ENCODE measurements at regions not wholly inside any gene's neighbourhood (a gene's known extent, or its start where the extent isn't known, plus 50 kb on each side); places are given as distances from the start of the nearest gene placed in this dataset.

DNA sequence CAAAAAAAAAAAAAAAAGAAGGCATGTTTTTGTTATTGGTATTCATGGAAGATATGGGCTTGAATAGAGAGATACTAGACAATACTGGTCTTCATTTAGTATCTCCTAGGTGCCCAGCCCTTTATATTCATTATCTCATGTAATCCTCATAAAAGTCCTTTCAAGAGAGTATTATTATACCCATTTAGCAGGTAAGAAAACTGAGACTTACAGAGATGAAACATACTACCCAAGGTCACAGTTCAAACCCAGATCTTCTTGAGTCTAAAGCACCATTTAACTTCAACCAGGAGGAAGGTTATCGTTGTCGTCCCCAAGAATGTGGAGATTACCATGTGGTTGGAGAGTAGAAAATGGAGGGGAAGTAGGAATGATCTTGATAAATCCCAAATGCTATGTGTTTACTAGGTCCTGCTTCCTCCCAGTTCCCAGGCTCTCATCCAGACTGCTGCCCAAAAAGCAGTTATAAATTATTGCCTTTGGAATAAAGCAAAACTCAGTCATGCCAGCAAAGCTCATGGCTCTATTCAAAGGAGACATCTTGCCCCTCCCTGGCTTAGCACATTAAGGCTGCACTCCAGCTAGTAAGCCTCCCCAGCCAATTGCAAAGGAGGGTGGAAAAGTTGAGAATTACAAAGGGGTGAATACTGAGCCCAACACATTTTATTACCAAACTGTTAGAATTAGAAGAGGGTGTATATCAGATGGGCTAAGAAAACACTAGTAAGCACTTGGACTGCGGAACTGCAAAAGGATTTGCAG is 163.9 kb downstream of the PIK3R1 start:
- DNase-seq (ENCODE audit: low read depth in 2 of 2) = no peak

DNA sequence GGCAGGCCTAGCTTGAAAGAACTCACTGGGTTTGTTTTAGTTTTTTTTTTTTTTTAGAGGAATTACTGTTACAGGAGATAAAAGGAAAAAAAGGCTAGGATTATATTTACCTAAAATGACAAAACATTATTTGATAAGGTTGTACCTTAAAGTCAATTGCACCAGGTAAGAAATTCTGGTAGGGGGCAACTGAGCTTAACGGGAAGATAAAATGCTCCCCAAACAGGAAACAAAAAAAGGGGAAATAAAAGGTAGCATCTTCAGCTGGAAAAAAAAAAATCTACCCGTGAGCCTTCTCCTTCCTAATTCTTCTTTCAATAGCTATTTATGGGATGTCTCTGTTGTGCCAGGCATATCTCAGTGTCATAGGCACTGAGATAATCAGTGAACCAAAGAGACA is 164.5 kb downstream of the PIK3R1 start:
- no peak for DNase-seq (ENCODE audit: low read depth in 2 of 2)

DNA sequence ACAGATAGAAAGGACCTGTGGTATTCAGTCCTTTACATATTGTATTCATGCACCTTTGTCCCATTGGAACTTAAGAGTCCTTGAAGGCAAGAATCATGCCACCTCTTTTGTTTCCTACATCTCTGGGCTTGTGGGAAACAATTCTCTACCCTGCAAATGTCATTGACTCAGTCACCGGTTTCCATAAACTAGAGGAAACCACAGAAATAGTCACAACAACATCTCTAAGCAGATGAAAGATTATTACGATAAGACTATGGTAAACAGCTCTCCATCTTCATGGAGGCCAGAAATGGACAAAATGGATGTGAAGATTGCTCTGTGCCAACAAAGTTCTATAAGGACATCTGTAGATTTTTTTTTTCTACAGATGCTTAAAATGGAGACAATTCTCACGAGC is 165.5 kb downstream of the PIK3R1 start:
- DNase-seq (ENCODE audit: low read depth in 2 of 2) = no peak

DNA sequence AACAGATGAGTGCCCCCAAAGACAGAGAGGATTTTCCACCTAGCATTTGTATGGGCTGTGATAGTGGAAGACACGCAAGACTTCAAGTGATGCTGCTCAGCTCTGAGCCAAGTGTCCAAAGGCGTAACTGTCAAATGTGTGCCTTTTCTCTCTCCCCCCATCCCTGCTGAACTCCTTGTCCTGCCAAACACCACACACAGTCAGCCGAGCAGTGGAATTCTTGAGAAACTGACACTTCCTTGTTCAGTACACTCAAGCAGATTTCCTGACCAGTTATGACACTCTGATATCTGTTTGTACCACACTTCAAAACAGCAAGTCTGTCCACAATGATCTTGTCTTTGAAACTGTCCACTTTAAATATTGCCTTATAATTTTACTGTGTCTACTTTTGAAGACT is 166.4 kb downstream of the PIK3R1 start:
- no peak for DNase-seq (ENCODE audit: low read depth in 2 of 2)

DNA sequence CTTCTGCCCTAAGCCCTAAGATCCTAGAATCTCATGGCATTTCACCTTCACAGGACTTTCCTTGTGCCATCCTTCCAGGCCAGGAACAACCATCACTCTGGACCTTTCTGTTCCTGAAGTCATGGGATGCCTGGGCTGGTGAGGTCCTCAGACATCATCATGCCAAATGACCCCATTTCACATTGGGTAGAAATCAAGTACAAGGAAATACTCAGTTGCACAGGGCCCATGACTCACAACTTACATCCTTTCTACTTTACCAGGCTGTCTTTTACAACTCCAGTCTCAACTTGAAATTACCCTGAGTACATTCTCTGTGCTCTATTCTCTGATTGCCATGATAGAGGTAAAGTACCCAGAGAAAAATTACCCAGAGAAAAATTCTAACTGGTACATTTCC is 167.1 kb downstream of the PIK3R1 start:
- no peak for DNase-seq (ENCODE audit: low read depth in 2 of 2)

DNA sequence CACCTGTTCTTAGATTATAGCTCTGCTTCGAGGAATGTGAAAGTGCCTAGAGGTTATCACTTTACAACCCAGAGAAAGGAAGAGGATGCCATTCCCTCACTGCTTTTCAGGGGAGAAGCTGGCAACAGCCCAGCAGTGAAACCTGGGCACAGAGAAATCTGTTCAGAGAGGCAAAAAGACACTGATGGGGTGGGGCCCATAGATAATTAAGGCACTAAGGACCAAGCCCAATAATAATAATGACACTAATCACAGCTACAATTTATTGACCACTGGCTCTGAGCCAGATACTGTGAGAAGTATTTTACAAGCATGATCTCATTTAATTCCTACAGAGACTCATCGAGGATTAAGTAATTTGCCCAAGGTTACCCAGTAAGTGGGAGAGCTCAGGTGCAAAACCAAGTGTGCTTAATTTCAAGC is 168.3 kb downstream of the PIK3R1 start:
- no peak for DNase-seq (ENCODE audit: low read depth in 2 of 2)

DNA sequence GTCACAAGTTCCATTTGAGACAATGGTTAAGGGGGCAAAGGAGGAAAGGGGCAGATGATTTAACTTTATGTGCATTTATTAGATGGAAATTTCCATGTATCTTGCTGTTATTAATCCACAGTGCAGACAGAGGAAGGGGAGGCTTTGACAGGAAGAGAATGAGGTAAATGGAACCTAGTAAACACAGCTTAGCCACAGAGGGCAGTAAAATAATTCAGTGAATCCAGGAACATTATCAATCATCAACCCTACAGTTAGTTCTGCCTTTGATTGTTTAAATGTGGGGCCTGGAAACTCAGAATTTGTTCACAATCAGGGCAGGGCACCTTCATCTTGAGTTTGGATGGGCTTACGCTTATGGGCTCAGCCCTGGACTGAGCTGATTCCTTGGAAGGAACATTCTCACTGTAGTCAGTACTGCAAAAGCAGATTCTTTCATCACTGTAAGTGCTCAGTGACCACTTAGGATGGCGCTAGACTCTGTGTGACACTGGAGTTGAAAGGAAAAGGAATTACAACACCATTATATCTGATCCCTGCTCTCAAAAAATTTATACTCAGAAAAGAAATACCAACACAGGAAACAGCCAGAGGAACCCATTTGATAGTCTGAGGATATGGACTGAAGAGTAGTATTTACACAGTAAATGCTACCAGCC is 169.5 kb downstream of the PIK3R1 start:
- no peak for DNase-seq (ENCODE audit: low read depth in 2 of 2)

DNA sequence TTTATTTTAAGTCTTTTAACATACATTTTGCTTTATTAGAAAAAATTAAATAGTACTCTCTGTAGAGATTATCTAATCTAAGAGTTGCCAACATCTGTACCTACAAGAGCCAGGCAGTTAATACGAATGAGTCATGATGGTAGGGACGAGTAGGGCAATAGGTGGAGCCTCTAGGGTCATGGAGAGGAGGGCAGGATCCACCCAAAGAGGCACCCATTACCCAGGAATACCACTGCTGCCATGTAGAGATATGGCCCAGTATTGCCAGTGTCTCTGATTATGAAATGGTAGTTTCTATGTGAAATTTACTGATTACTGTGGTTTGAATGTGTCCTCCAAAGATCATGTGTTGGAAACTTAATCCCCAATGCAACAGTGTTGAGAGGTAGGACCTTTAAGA is 170.4 kb downstream of the PIK3R1 start:
- DNase-seq (ENCODE audit: low read depth in 2 of 2) = no peak

DNA sequence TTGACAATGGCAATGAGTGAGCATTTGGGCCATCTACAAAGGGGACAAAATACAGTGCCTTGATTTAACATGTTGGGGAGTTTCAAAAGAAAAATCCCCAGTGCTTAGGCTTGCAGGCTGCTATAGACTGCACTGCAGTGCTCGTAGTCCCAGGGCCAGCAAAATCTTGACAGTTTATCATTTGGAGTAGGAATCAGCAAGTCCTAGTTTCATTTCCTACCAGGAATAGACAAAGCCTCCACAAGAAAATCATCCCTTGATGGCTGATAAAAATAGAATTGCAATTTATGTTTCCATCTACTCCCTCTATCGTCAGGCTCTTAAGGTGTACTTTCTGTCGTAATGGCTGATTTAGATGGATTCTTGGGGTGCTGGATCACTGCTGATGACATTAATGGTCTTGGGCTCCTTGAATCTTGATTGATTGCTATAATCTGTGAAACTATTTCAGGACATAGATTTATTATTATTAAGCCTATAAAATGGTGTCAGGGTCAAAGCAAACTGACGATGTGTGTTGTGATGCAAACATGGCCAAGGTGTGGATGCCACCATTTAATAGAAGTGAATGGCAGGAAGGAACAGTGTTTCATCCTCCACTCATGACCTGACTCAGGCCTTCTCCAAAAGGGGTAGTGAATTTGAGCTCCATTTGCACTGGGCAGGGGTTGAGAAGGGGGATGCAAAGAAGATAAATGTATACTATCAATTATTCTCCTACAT is 171.7 kb downstream of the PIK3R1 start:
- no peak for DNase-seq (ENCODE audit: low read depth in 2 of 2)

DNA sequence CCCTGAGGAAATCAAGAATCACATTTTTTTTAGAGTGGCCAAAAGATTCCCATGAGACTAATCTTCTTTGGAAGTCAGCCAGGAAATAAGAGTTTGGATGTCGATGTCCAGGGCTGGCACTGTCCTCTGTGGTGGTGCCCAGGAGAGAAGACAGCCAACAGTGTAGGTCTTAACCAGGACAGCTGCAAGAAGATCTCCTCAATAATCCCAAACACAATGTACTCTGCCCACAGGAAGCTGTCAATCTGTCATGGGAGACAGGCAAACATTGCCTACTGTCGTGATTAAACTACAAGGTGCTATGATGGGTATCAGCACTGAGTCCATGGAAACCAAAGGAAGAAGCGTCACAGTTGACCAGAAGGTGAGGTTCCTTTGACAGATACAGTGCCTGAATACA is 174.1 kb downstream of the PIK3R1 start:
- no peak for DNase-seq (ENCODE audit: low read depth in 2 of 2)

DNA sequence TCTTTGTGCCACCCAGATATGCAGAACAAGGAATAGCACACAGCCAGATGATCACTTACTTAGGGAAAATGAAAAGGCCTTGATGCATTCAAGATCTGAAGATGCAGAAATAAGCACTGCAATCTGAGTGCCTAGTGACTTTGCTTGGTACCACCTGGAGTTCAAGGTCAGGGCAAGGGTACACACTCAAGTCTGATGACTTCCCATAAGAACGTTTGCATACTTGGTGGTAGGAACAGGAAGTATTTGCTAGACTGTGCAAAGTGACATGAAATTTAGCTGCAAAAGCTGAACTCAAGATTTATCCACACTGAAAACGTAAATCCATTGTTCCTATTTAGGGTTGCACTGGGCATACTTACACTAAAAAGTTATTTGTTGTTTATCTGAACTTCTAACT is 177.1 kb downstream of the PIK3R1 start:
- DNase-seq (ENCODE audit: low read depth in 2 of 2) = no peak

DNA sequence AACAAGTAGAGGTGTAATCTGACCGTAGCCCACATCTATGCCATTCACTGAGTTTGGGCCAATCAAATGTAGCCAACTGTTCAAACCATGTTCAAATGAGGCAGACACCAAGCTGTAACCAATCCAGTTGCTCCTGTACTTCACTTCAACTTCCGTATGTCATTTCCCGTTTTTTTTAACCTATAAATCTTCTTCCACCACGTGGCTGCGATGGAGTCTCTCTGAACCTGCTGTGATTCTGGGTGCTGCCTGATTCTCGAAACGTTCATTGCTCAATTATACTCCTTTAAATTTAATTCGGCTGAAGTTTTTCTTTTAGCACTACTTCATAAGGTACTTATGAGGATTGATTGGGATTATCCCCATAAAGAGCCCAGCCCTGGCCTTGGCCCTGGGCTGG is 179.7 kb downstream of the PIK3R1 start:
- no peak for DNase-seq (ENCODE audit: low read depth in 2 of 2)

DNA sequence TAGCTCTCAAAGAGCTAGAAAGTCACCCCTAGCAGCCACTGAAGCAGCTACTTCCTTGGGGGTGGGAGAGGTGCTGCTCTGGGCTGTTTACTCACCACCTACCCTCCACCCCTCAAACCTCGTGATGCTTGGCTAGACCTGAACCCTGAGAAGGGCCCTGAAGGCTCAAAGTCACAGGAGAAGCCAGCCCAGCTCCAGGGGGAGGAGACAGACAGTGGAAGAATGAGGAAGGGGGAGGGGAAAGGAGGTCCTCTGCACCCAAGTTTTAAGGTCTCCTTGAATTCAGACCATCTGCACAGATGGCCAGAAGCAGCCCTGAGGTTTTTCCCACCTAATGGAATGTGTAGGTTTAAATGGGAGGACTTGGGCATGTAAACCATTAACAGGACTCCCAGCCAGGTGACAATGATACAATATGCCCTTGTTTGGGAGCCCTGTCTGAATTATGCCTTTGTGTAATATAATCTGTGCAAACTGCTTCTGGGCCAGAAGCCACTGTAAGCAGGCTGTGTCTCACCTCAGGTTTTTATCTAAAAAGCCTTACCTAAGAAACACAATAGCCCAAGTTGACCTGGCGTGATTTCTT is 180.5 kb downstream of the PIK3R1 start:
- DNase-seq (ENCODE audit: low read depth in 2 of 2) = no peak

DNA sequence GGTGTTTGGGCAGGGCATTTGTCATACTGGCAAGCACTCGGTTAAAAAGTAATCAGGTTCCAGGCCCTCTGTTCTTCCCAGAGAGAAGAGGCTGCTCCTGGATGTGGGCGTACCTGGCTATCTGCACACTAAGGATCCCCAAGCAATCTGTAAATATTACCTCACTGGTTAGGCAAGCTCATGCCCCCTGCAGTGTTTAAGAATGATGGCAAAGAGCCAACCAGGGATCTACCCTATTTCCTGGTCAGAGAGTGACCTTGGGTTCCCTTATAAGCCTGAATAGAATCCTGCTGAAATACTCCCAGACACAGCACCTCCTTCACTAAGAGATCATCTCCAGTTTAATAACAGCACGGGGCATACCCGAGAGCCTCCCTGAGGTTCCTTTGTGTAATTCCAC is 181.2 kb downstream of the PIK3R1 start:
- no peak for DNase-seq (ENCODE audit: low read depth in 2 of 2)

DNA sequence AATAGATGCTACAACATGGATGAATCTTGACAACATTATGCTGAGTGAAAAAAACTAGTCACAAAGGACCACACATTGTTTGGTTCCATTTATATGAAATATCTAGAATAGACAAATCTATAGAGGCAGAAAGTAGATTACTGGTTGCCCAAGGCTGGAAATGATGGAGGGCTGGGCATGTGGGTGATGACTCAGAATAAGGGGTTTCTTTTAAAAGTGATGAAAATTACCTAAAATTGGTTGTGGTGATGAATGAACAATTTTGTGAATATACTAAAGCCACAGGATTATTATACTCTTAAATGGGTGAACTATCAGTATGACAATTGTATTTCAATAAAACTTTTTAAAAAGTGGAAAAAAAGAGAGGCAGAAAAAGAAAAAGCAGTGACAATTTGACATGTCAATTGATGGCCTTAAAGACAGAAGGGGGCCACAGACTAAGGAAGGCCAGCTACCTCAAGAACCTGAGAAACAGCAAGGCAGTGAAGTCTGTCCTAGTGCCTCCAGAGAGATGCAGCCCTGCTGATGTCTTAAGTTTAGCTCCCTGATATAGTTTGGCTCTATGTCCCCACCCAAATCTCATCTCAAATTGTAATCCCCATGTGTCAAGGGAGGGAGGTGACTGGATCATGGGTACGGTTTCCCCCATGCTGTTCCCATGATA is 182.7 kb downstream of the PIK3R1 start:
- no peak for DNase-seq (ENCODE audit: low read depth in 2 of 2)

DNA sequence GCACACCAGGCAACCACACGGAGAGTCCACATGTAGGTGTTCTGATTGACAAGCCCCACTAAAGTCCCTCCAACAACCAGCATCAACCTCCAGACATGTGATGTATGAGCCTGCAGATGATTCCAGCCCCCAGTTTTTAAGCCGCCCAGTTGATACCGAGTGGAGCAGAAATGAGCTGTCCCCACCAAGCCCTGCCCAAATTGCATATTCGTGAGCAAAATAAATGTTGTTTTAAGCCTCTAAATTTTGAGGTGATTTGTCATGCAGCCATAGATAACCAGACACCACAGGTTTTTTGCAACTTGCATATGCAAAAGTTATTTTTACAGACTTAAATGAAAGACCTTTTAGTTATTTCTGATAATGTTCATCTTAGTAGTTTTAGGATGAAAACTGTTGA is 187.7 kb downstream of the PIK3R1 start:
- DNase-seq (ENCODE audit: low read depth in 2 of 2) = no peak

DNA sequence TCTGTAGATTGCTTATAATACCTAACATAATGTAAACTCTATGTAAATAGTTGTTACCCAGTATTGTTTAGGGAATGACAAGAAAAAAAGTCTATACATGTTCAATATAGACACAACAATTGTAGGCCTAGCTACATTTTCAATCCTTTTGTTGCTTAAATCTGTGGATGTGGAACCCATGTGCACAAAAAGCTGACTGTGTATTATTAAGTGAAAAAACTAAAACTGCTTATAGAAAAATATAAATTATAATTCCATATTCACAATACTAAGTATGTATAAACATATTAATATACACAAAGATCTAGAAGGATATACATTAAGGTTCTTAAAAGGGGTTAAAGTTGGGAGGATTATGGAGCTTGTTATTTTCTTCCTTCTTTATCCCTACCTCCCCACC is 188.7 kb downstream of the PIK3R1 start:
- no peak for DNase-seq (ENCODE audit: low read depth in 2 of 2)

DNA sequence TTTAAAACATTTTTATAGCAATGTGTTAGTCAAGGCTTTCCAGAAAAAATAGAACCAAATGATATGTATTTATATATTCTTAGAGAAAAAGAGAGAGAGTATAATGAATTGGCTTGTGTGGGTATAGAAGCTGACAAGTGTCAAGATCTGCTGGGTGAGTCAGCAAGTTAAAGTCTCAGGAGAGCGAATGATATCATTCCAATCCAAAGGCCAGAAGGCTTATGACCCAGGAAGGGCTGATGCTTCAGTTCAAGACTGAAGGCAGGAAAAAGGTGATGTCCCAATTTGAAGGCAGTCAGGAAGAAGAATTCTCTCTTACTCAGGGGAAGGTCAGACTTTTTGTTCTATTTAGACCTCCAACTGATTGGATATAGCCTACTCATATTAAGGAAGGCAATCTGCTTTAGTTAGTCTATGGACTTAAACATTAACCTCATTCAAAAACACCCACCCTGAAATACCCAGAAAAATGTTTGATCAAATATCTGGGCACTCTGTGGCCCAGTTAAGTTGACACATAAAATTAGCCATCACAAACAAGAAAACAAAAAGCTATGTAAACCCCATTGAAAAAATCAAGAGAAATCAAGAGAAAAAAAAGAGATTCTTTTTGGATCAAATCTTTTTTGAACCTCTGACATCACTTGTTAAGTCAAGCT is 189.6 kb downstream of the PIK3R1 start:
- no peak for DNase-seq (ENCODE audit: low read depth in 2 of 2)

DNA sequence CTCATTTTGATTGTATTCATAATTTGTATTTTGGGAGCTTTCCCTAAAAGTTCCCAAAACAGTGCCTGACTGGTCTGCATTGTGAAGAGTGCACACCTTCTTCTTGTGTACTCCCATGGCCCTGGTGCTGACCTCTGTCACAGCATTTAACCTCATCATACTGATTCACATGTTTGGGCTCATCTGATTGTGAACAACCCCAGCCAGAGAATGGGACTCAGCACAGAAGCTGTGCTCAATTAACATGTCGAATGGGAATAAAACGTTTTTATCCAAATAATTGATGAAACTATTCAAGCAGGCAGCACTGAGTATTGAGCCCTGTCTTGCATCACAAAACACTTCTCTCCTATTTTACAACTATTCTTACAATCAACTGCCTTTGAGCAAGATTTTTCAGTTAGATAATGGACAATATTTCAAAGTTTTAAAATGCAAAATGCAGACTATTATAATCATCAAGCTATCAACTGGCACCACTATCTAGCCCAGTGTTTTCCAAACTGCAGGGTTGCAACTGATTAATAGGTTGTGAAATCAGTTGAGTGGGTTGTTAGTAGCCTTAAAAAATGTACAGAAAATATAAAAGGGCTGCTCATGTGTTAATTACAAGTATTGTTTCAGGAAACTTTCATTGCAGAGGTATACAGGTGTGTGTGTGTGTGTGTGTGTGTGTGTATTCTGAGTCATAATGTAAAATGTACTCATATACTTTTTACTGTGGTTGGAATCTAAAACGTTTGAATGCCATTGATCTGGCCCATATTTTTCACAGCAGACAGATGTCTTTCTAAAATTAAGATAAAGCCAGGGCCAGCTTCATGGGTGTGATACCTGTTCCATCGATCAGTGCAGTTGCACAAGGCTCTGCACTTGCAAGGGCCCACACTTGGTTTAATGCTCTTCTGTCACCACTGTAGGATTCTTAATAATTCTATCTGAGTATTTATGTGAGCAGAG is 190.5 kb downstream of the PIK3R1 start:
- no peak for DNase-seq (ENCODE audit: low read depth in 2 of 2)

DNA sequence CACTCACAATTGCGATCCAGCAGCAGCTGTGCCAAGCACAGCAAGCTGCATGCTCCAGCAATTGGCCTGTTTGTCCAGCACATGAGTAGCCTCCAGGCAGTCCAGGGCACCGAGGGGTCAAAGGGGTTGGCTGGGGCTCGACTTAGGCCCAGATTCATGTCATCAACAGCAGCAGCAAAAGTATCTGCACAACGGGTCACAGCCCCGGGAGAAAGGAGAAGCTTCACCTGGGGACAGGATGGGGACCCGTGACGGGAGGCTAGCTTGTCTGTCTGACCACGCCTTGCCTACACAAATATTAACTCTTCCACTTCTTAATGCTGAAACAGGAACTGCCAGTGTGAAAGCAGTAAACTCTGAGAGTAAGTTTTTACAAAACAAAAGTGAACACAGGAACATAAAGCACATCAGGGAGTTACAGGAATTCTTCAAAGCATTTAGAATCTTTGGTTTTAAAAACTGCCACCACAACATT is 191.2 kb downstream of the PIK3R1 start:
- DNase-seq (ENCODE audit: low read depth in 2 of 2) = no peak

All from stimulated activated CD8-positive, alpha-beta memory T cell treated with anti-CD3 and anti-CD28 coated beads, Interleukin-2, amount 100 ng/mL, for 1 hour (primary cell).